GM23248 (cell line): ENCODE measurements at regions not wholly inside any gene's neighbourhood (a gene's known extent, or its start where the extent isn't known, plus 50 kb on each side); places are given as distances from the start of the nearest gene placed in this dataset.

Experiments used
- EZH2 ChIP-seq: fragments of 200-600 bp; sonication (generic); IDR thresholded peaks from 2 replicates; pipeline ENCODE4 v1.6.1; 2018; ENCODE audit warnings: antibody characterized with exemption, mild to moderate bottlenecking; ENCODE audit not compliant: insufficient read depth, poor library complexity, severe bottlenecking
- EZH2phosphoT487 ChIP-seq: fragments of 200-600 bp; sonication (generic); IDR thresholded peaks from 2 replicates; pipeline ENCODE4 v1.6.1; 2018; ENCODE audit warnings: antibody characterized with exemption, moderate library complexity, mild to moderate bottlenecking, low read depth; ENCODE audit not compliant: insufficient read depth

DNA sequence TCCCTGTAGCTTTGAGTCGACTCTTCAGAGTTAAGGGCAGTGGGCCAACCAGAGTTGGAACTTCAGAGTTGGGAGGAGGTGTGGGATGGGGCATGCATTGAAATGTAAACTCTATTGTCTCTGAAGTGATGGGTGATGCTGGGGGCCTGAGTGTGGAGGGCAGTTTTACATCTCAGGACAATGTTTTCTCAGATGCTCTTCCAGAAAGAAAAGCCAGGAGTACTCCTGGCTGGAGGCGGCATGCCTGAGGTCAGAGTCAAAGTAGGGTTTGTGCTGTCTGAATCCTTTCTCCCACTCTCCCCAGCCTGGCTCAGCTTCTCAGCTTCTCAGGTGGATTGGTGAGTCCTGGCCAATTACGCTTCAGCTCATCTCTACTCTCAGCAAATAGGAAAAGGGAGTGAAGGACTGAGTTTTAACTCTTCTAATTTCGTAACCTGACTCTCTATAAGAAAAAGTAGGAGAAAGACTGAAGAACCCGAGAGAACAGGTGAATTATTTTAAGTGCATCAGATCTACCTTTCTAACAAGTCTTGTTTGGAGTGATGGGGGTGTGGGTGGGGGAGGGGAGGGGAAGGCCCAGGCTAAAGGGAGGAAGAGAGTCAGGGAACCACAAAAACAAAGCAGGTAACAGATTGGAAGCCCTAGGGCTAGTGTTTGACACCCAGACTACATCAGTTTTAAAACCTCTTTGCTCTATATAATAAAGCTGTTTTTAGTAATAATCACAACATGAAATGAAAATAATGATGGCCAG lies 107.5 kb upstream of the PELI1 start:
- TF ChIP-seq EZH2phosphoT487 (no peak), EZH2 (no peak)
